GM12873 (cell line): ENCODE measurements at regions not wholly inside any gene's neighbourhood (a gene's known extent, or its start where the extent isn't known, plus 50 kb on each side); places are given as distances from the start of the nearest gene placed in this dataset.

Experiments used
- TF ChIP-seq, protein P1 (sequence below): IDR thresholded peaks from 2 replicates; pipeline ENCODE4 v1.5.1; 2012; ENCODE audit warnings: low read depth, mild to moderate bottlenecking, moderate library complexity, low read length, control low read depth; ENCODE audit not compliant: insufficient read depth; ENCODE audit errors: missing control alignments

DNA sequence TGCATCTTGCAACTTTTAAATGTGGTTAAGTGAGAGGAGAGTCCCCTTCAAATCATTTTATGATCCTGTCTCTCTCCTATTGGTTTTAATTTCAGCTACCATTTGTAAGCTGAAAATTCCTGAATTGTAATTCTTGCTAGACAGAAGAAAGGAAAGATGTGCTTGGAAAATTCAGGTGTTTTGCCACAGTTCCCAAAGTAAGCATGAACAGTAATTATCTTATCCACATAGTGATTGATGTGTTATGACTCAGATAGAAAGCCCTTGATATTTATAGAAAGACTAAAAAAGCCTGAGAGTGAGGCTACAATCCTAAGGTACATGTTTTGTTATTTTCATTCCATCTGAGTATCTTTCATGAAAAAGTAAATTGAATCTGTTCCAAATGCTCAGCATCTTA lies 492.5 kb downstream of the MAT2B start:
- TF ChIP-seq, protein P1, sequence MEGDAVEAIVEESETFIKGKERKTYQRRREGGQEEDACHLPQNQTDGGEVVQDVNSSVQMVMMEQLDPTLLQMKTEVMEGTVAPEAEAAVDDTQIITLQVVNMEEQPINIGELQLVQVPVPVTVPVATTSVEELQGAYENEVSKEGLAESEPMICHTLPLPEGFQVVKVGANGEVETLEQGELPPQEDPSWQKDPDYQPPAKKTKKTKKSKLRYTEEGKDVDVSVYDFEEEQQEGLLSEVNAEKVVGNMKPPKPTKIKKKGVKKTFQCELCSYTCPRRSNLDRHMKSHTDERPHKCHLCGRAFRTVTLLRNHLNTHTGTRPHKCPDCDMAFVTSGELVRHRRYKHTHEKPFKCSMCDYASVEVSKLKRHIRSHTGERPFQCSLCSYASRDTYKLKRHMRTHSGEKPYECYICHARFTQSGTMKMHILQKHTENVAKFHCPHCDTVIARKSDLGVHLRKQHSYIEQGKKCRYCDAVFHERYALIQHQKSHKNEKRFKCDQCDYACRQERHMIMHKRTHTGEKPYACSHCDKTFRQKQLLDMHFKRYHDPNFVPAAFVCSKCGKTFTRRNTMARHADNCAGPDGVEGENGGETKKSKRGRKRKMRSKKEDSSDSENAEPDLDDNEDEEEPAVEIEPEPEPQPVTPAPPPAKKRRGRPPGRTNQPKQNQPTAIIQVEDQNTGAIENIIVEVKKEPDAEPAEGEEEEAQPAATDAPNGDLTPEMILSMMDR: no peak

DNA sequence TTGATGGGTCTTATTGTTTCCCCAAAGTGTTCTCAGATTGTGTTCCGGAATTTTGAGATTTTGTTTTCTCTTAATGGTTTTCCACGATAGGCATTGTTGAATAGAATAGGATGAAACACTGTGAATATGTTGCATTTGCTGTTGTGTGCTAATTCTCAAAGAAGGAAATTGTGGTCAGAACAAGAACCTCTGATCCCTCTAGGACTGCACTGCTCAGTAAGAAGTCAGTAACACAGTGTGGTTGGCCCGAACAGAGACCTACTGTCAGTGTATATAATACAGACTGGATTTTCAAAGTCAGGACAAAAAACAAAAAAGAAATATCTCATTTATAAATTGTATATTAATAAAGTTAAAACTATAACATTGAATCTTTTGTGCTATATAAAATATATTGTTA lies 494.8 kb downstream of the MAT2B start:
- TF ChIP-seq, protein P1: no peak

DNA sequence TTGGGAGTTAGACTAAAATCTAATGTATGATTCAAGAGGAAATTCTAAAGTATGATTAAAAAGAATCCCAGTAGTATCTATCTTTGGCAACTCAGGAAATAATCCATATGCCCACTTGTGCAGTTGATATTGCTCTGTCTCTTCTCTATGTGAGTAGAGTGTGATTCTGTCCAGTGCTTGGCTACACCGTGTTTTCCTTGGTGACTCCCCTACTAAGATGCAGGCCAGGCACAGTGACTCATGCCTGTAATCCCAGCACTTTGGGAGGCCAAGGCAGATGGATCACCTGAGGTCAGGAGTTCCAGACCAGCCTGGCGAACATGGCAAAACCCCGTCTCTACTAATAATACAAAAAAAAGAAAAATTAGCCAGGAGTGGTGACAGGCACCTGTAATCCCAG lies 495.4 kb downstream of the MAT2B start:
- TF ChIP-seq, protein P1: no peak

DNA sequence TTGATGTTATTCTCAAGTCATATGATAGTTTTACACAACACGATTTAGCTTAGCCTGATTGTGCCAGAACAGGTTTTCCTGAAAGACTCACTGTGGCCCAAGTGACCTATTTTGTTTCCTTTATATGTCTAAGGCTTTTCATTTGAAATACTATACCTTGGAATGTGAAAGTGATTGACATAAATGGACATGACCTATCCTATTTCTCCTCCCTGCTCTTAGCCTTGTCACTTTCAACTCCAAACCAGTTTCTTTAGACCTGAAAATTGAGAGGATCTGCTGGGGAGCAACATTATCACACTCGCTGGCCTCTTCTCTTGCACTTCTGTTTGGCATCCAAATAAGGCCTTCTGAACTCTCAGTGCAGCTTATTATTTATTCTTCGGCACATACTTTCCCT lies 496.8 kb downstream of the MAT2B start:
- TF ChIP-seq, protein P1: no peak

DNA sequence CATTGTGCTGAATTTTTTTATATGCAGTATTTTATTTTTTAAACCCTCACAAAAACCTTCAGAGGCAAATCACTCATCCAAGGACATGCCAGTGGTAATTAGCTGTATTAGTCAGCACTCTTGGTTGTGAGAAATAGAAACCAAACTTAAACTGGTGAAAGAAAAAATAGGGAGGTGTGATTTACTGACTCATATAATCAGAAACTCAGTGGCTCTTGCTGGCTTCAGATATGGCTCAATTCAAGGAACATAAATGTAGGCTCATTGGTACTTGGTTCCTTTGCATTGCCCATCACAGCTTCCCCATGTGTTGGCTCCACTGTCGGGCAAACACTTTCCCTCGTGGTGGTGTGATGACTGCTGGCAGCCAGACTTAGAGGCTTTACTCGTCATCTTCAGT lies 497.2 kb downstream of the MAT2B start:
- TF ChIP-seq, protein P1: no peak

DNA sequence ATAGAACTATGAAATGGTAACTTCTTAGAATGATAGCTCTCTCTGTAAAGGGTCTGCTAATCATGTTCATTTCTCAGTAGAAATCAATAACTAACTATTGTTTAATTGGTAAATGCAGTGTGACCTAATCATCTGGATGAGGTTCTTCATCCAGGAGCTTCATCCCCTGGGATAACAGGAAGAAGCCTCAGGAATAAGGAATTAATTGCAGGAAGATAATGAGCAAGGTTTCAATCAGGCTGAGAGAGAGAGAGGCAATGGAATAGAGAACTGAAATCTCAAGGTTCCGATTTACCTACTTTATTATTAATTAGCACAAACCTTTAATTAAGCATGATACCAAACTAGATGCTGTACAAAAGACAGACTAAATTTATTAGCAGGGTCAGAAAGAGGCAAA lies 499.7 kb downstream of the MAT2B start:
- TF ChIP-seq, protein P1: no peak

DNA sequence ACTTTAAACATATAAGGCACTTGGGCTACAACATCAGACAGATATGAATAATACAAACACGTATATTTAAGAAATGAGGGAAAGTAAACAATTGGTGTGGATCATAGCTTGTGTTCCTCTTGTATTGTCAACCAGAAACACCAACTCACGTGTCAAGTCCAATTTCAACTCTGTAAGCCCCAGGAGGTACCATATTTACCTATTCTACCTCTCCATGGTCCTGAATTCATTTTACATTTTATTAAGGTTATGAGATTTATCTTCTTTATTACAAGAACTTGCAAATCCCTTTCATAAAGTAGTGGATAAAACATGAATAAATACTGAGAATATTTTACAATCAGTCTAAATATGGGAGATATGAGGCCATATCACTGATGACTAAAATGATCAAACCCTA lies 501.6 kb downstream of the MAT2B start:
- TF ChIP-seq, protein P1: no peak
